ENCODE measurements at regions not wholly inside any gene's neighbourhood (a gene's known extent, or its start where the extent isn't known, plus 50 kb on each side); places are given as distances from the start of the nearest gene placed in this dataset.
A peak's percentile ranks its signal among the peaks of the same experiment; 100 is the strongest.

DNA sequence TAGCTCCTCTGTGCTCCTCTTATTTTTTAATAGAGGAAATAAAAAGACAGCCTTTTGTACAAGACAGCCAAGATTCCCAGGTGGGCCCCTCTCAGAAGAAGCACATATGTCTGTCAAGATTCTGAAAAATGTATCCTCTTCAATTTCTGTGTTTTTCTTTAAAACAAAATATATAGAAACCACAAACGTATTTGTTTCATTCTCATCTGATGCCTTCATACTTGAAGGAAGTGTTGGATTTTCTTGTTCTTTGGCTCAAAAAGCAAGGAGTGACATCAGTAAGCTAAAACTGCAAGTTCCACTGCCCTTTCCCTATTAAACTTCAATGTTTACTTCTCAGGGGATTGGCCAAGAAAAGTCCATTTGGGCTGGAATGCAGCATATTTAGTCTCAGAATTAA, 193.8 kb upstream of the OSR1 start:
- DNase-seq (ENCODE audit: low read depth in 2 of 2), result no peak
- H3K4me3 ChIP-seq (replicated peaks in 1 of 2; ENCODE audit: low read depth in 2 of 2, low read length in 2 of 2), result no peak overlapping the region
- TF ChIP-seq, protein P1, sequence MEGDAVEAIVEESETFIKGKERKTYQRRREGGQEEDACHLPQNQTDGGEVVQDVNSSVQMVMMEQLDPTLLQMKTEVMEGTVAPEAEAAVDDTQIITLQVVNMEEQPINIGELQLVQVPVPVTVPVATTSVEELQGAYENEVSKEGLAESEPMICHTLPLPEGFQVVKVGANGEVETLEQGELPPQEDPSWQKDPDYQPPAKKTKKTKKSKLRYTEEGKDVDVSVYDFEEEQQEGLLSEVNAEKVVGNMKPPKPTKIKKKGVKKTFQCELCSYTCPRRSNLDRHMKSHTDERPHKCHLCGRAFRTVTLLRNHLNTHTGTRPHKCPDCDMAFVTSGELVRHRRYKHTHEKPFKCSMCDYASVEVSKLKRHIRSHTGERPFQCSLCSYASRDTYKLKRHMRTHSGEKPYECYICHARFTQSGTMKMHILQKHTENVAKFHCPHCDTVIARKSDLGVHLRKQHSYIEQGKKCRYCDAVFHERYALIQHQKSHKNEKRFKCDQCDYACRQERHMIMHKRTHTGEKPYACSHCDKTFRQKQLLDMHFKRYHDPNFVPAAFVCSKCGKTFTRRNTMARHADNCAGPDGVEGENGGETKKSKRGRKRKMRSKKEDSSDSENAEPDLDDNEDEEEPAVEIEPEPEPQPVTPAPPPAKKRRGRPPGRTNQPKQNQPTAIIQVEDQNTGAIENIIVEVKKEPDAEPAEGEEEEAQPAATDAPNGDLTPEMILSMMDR (IDR thresholded peaks at IDR 0.05; ENCODE audit: low read depth, low read length), result no peak

DNA sequence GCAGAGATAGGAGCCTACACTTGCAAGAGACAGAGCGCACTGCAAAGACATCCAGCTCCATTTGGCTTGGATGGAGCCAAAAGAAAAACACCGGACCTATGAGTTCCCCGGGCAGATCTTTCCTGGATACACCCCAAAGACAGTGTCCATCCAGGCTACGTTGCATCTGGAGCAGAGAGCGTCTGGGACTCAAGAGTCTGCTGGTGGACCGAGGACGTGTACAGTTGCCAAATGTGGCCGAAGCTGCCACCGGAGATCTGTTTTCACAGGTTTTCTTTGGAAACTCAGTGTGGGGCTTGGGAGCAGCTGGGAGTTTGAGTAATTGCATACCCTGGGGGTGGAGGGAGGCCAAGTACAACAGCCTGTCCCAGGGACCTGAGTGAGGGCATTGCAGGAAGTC, 192.3 kb upstream of the OSR1 start:
- DNase-seq (ENCODE audit: low read depth in 2 of 2), result no peak
- TF ChIP-seq, protein P1 (IDR thresholded peaks at IDR 0.05; ENCODE audit: low read depth, low read length), result no peak
- H3K4me3 ChIP-seq (replicated peaks in 1 of 2; ENCODE audit: low read depth in 2 of 2, low read length in 2 of 2), result no peak overlapping the region

- no peak overlapping the region for H3K4me3 ChIP-seq (replicated peaks in 1 of 2; ENCODE audit: low read depth in 2 of 2, low read length in 2 of 2)
- TF ChIP-seq, protein P1 (IDR thresholded peaks at IDR 0.05; ENCODE audit: low read depth, low read length), result no peak
- DNase-seq (ENCODE audit: low read depth in 2 of 2), result no peak
These were observed 191.4 kb upstream of the OSR1 start for GRCh38 chr2:19549821-19550220.

DNA sequence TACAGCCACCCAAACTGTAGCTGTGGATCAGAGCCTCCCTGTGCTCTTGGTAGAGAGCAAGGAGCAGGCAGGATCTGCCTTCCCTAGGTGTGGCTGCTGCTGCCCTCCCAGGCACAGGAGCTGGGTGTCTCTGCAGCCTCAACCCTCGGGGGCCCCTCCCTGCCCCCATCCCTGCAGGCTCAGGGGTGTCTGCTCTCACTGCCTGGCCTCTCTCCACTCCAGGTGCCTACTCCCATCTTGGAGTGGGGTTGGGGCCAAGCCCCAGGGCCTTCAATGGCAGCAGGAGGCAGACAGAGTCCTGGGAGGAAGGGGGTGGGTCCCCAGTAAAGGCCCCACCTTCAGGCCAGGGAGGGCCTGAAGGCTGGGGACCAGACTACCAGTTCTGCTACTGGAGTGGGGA, 189.7 kb upstream of the OSR1 start:
- H3K4me3 ChIP-seq (replicated peaks in 1 of 2; ENCODE audit: low read depth in 2 of 2, low read length in 2 of 2), result no peak overlapping the region
- TF ChIP-seq, protein P1 (IDR thresholded peaks at IDR 0.05; ENCODE audit: low read depth, low read length), result no peak
- no peak for DNase-seq (ENCODE audit: low read depth in 2 of 2)

- no peak overlapping the region for H3K4me3 ChIP-seq (replicated peaks in 1 of 2; ENCODE audit: low read depth in 2 of 2, low read length in 2 of 2)
- DNase-seq (ENCODE audit: low read depth in 2 of 2), result no peak
- TF ChIP-seq, protein P1 (IDR thresholded peaks at IDR 0.05; ENCODE audit: low read depth, low read length), result no peak
These were observed 188.9 kb upstream of the OSR1 start for GRCh38 chr2:19547321-19547720.

- TF ChIP-seq, protein P1 (IDR thresholded peaks at IDR 0.05; ENCODE audit: low read depth, low read length), result no peak
- H3K4me3 ChIP-seq (replicated peaks in 1 of 2; ENCODE audit: low read depth in 2 of 2, low read length in 2 of 2), result no peak overlapping the region
- no peak for DNase-seq (ENCODE audit: low read depth in 2 of 2)
These were observed 187.1 kb upstream of the OSR1 start for GRCh38 chr2:19545507-19545906.

DNA sequence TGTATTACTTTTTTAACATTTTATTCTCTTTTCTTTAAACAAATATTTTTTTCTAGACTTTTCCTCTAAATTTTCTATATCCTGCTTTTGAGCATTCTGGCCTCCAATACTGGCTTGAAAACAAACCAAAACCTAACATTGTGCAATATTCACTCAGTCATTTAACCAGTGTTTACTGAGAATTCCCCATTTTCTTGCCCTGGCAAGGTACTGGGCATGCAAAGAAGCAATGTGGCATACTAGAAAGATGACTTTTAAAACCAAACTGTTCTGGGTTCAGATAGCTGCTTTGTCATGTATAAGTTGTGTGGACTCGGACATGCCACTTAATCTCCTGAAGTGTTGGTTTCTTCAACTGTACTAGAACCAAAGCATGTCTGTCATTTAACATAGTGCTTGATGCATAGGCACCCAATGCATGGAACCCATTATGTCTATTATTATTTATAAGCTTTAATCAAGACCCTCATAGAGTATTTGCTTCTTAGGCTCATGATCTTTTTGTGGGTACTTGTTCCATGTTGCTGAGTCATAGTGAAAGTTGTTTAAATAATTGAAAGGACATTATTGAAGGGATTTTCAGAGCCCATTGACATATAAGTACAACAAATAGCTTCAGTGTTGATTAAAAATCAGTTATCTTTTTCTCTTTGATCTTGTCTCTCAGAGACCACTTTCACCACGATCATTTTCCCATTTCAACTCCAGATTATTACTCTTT, 185.4 kb upstream of the OSR1 start:
- no peak overlapping the region for H3K4me3 ChIP-seq (replicated peaks in 1 of 2; ENCODE audit: low read depth in 2 of 2, low read length in 2 of 2)
- TF ChIP-seq, protein P1 (IDR thresholded peaks at IDR 0.05; ENCODE audit: low read depth, low read length), result no peak
- DNase-seq (ENCODE audit: low read depth in 2 of 2), result peak; percentile 37 to 40
